Stomach (tissue), 8 donors: ENCODE measurements at regions not wholly inside any gene's neighbourhood (a gene's known extent, or its start where the extent isn't known, plus 50 kb on each side); places are given as distances from the start of the nearest gene placed in this dataset.

Experiments used
- DNase-seq, 2 donors: peaks; one replicate each; pipeline versions ENCODE4 v3.0.0 to v3.0.0-alpha.2; 2013 to 2019
- H3K27ac ChIP-seq, 5 donors: fragments of 200-600 bp in 4 of 5; sonication (generic) in 4 of 5; one replicate each; pipeline ENCODE4 v1.5.1; 2013 to 2019; ENCODE audit warnings: mild to moderate bottlenecking in 1 of 5, moderate library complexity in 1 of 5
- H3K27me3 ChIP-seq, 3 donors: fragments of 200-600 bp; sonication (generic); one replicate each; pipeline ENCODE4 v1.5.1; 2017 to 2019; ENCODE audit warnings: mixed run types in 1 of 3
- H3K36me3 ChIP-seq, 4 donors: fragments of 200-600 bp; sonication (generic); 1 replicate in 3 of 4; 2 replicates in 1 of 4; pipeline ENCODE4 v1.5.1; 2016 to 2019
- H3K4me1 ChIP-seq, 4 donors: fragments of 200-600 bp; sonication (generic); one replicate each; pipeline ENCODE4 v1.5.1; 2016 to 2019
- H3K4me3 ChIP-seq, 4 donors: fragments of 200-600 bp; sonication (generic) in 3 of 4; one replicate each; pipeline ENCODE4 v1.5.1; 2016 to 2019; ENCODE audit warnings: mild to moderate bottlenecking in 1 of 4
- H3K9me3 ChIP-seq, 4 donors: fragments of 200-600 bp; sonication (generic); one replicate each; pipeline ENCODE4 v1.5.1; 2016 to 2019
- CTCF ChIP-seq, 7 experiments: fragments of 450-650 bp in 4 of 7; fragments of 200-600 bp in 3 of 7; sonication (generic) in 3 of 7; IDR thresholded peaks; one replicate each; pipeline ENCODE4 v1.5.1; 2016 to 2019; ENCODE audit warnings: antibody characterized with exemption in 7 of 7, control low read depth in 2 of 7, mild to moderate bottlenecking in 1 of 7
- EP300 ChIP-seq: sonication (generic); formaldehyde crosslinking; IDR thresholded peaks from one replicate; pipeline ENCODE4 v1.6.1; 2017; ENCODE audit warnings: antibody characterized with exemption
- POLR2A ChIP-seq, 4 donors: fragments of 450-650 bp; IDR thresholded peaks; one replicate each; pipeline ENCODE4 v1.6.1; 2016; ENCODE audit warnings: antibody characterized with exemption in 4 of 4, control low read depth in 2 of 4, mild to moderate bottlenecking in 1 of 4, moderate library complexity in 1 of 4
- POLR2AphosphoS5 ChIP-seq, 3 donors: sonication (generic); formaldehyde crosslinking; IDR thresholded peaks; one replicate each; pipeline ENCODE4 v1.6.1; 2016; ENCODE audit warnings: antibody characterized with exemption in 3 of 3
- WGBS, 5 donors: extraction: QIAGEN DNeasy Blood & Tissue Kit in 3 of 5; methylation state at CpG; one replicate each; pipeline versions ENCODE4 v1.1.5 to v1.1.7; 2013 to 2018; 5-methylcytosine and 5-hydroxymethylcytosine counted together
- intact Hi-C: fragments of 100-400 bp; cut with DNase I; formaldehyde crosslinking; loops from one replicate; pipeline ENCODE4 v1.15.1; 2023; ENCODE audit warnings: low total_unique reads
- donor health status: healthy with polysubstance abuse.
- donor health status: Bipolar disorder and iron deficiency.
- donor health status: healthy.

DNA sequence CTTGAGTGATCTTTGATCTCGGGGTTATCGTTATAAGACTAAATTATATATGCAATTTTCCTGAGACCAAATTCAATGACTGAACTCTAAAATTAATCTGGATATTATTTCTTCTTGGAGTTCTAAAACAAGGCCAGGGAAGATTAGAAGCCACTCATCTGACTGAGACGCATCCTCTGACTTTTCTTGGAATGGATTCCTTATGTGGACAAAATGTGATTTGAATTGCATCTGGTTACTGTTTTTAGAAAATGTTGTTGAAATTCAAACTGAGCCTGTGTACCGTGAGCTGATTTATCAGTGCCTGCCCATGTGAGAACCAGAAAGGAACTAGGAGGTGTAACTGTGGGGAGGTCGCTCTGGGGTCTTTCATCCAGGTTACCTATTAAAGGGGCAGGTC is 330.8 kb downstream of the OSR1 start:
- Histone ChIP-seq H3K36me3 (no peaks in the 10 kb centered on the region), H3K4me3 (no peak overlapping the region), H3K9me3 (no peaks in the 10 kb centered on the region), H3K27ac (no peak overlapping the region), H3K27me3 (no peaks in the 10 kb centered on the region), H3K4me1 (no peaks in the 10 kb centered on the region)
- no peak for DNase-seq
- WGBS, 5 donors, result 81 to 93% (median 83%) methylated on average over 5 of the region's 5 CpGs
- TF ChIP-seq POLR2A (IDR thresholded peaks at IDR 0.05), result no peak
- TF ChIP-seq CTCF (IDR thresholded peaks at IDR 0.05), result no peak
- no peak for TF ChIP-seq POLR2AphosphoS5 (IDR thresholded peaks at IDR 0.05)
- no peak for TF ChIP-seq EP300
- intact Hi-C loops, result no loop called here

GRCh38 chr2:19026261-19026660 is 332.2 kb downstream of the OSR1 start:
- DNase-seq, result no peak
- intact Hi-C loops, result no loop called here
- no peak for TF ChIP-seq EP300
- no peak for TF ChIP-seq CTCF (IDR thresholded peaks at IDR 0.05)
- TF ChIP-seq POLR2AphosphoS5 (IDR thresholded peaks at IDR 0.05), result no peak
- no peak for TF ChIP-seq POLR2A (IDR thresholded peaks at IDR 0.05)
- Histone ChIP-seq H3K4me1 (no peaks in the 10 kb centered on the region), H3K9me3 (no peaks in the 10 kb centered on the region), H3K36me3 (no peaks in the 10 kb centered on the region), H3K27ac (no peak overlapping the region), H3K27me3 (no peaks in the 10 kb centered on the region), H3K4me3 (no peak overlapping the region)
- WGBS, 5 donors, result 59 to 72% (median 64%) methylated on average over 2 of the region's 2 CpGs

GRCh38 chr2:19022334-19022733 is 336.1 kb downstream of the OSR1 start:
- no peak overlapping the region for H3K27ac ChIP-seq
- 82 to 88% (median 87%) methylated on average over 5 of the region's 5 CpGs for WGBS, 5 donors
- no peak overlapping the region for H3K4me3 ChIP-seq
- DNase-seq, result no peak
- no peaks in the 10 kb centered on the region for H3K27me3 ChIP-seq
- intact Hi-C loops, result no loop called here
- no peaks in the 10 kb centered on the region for H3K4me1 ChIP-seq
- TF ChIP-seq POLR2A (IDR thresholded peaks at IDR 0.05) (no peak), EP300 (no peak), POLR2AphosphoS5 (IDR thresholded peaks at IDR 0.05) (no peak), CTCF (IDR thresholded peaks at IDR 0.05) (no peak)
- H3K9me3 ChIP-seq, result no peaks in the 10 kb centered on the region
- no peaks in the 10 kb centered on the region for H3K36me3 ChIP-seq

DNA sequence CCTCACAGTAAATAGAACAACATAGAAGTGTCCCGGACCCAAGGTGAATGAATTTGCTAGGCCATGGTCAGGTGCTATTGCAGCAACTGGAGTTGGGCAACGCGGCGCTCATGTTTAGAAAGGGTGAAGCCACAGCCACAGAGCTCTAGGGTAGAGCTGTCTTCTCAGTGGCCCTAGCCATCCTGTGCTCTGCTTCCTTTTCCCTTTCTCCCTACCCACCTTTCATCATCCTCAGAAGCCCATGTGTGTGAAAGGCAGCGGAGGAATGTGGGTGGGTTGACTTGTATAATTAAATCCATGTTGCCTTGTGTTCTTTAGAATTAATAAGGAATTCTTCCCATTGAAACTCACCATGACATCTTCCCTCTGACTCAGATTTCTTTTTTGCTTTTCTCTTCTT is 336.7 kb downstream of the OSR1 start:
- Histone ChIP-seq H3K27ac (no peak overlapping the region), H3K9me3 (no peaks in the 10 kb centered on the region), H3K36me3 (no peaks in the 10 kb centered on the region), H3K4me1 (no peaks in the 10 kb centered on the region), H3K4me3 (no peak overlapping the region), H3K27me3 (no peaks in the 10 kb centered on the region)
- intact Hi-C loops, result no loop called here
- WGBS, 5 donors, result 90 to 99% (median 97%) methylated on average over 5 of the region's 5 CpGs
- no peak for TF ChIP-seq CTCF (IDR thresholded peaks at IDR 0.05)
- no peak for TF ChIP-seq POLR2AphosphoS5 (IDR thresholded peaks at IDR 0.05)
- no peak for TF ChIP-seq EP300
- no peak for TF ChIP-seq POLR2A (IDR thresholded peaks at IDR 0.05)
- DNase-seq, result no peak
